ENCODE measurements at regions not wholly inside any gene's neighbourhood (a gene's known extent, or its start where the extent isn't known, plus 50 kb on each side); places are given as distances from the start of the nearest gene placed in this dataset.
"Not testable (repeated sequence)": the region's sequence is repeated elsewhere in the genome, so short reads cannot be mapped to it uniquely, and the experiment has no call there.

GRCh38 chr16:87217802-87218201, 99.4 kb downstream of the C16orf95 start:
- TF ChIP-seq JUN (CRISPR knock-in tag; IDR thresholded peaks at IDR 0.05); TCF7 (CRISPR knock-in tag; IDR thresholded peaks at IDR 0.05; ENCODE audit: low read depth); NR3C1 (CRISPR knock-in tag; conservative IDR thresholded peaks at IDR 0.05; ENCODE audit: low read depth): not testable (repeated sequence)
